Gastroesophageal sphincter (tissue), 4 donors: ENCODE measurements at regions not wholly inside any gene's neighbourhood (a gene's known extent, or its start where the extent isn't known, plus 50 kb on each side); places are given as distances from the start of the nearest gene placed in this dataset.

ENCODE experiments used
- ATAC-seq: fragments of 150-250 bp; one replicate; pipeline ENCODE4 v1.9.1; 2016; ENCODE audit warnings: mild to moderate bottlenecking, moderate library complexity
- H3K27ac ChIP-seq, 4 donors: fragments of 200-600 bp; sonication (generic) in 3 of 4; 1 replicate in 3 of 4; 2 replicates in 1 of 4; pipeline ENCODE4 v1.5.1; 2016 to 2019
- H3K27me3 ChIP-seq: fragments of 200-600 bp; sonication (generic); one replicate; pipeline ENCODE4 v1.5.1; 2019
- H3K36me3 ChIP-seq, 2 donors: fragments of 200-600 bp; sonication (generic); one replicate each; pipeline ENCODE4 v1.5.1; 2019; ENCODE audit warnings: control low read depth in 1 of 2
- H3K4me1 ChIP-seq, 3 donors: fragments of 200-600 bp; sonication (generic); 1 replicate in 2 of 3; 2 replicates in 1 of 3; pipeline ENCODE4 v1.5.1; 2016 to 2019; ENCODE audit warnings: control low read depth in 2 of 3
- H3K4me3 ChIP-seq, 2 donors: fragments of 200-600 bp; sonication (generic); one replicate each; pipeline ENCODE4 v1.5.1; 2019; ENCODE audit warnings: mild to moderate bottlenecking in 1 of 2, moderate library complexity in 1 of 2
- H3K9me3 ChIP-seq, 3 donors: fragments of 200-600 bp; sonication (generic); one replicate each; pipeline ENCODE4 v1.5.1; 2017 to 2019; ENCODE audit warnings: control low read depth in 2 of 3
- CTCF ChIP-seq, 4 experiments: fragments of 200-600 bp in 2 of 4; fragments of 450-650 bp in 2 of 4; sonication (generic) in 1 of 4; IDR thresholded peaks; one replicate each; pipeline ENCODE4 v1.5.1; 2017 to 2019; ENCODE audit warnings: antibody characterized with exemption in 4 of 4, mild to moderate bottlenecking in 2 of 4, moderate library complexity in 2 of 4
- EP300 ChIP-seq: sonication (generic); formaldehyde crosslinking; IDR thresholded peaks from one replicate; pipeline ENCODE4 v1.6.1; 2017; ENCODE audit warnings: antibody characterized with exemption, mild to moderate bottlenecking
- POLR2A ChIP-seq, 2 donors: fragments of 450-650 bp; IDR thresholded peaks; one replicate each; pipeline ENCODE4 v1.6.1; 2017; ENCODE audit warnings: antibody characterized with exemption in 2 of 2, mild to moderate bottlenecking in 2 of 2, moderate library complexity in 1 of 2
- POLR2AphosphoS5 ChIP-seq: sonication (generic); formaldehyde crosslinking; IDR thresholded peaks from one replicate; pipeline ENCODE4 v1.6.1; 2017; ENCODE audit warnings: antibody characterized with exemption
- WGBS, 2 donors: methylation state at CpG; one replicate each; pipeline ENCODE4 v1.1.5; 2018; ENCODE audit warnings: low coverage in 1 of 2; 5-methylcytosine and 5-hydroxymethylcytosine counted together

GRCh38 chr18:35789543-35789942 lies 182.9 kb upstream of the RMP24 start:
- Histone ChIP-seq H3K27ac (no peak overlapping the region), H3K27me3 (no peaks in the 10 kb centered on the region), H3K4me3 (no peak overlapping the region), H3K36me3 (no peaks in the 10 kb centered on the region), H3K9me3 (no peaks in the 10 kb centered on the region), H3K4me1 (no peaks in the 10 kb centered on the region)
- TF ChIP-seq POLR2AphosphoS5, result no peak
- TF ChIP-seq CTCF (IDR thresholded peaks at IDR 0.05), result no peak
- no peak for TF ChIP-seq POLR2A (IDR thresholded peaks at IDR 0.05)
- TF ChIP-seq EP300, result no peak
- 83 to 94% methylated on average over 2 of the region's 2 CpGs for WGBS, 2 donors
- ATAC-seq, result no peak

- no peaks in the 10 kb centered on the region for H3K27me3 ChIP-seq
- H3K27ac ChIP-seq, result no peak overlapping the region
- no peak for TF ChIP-seq CTCF (IDR thresholded peaks at IDR 0.05)
- no peak for TF ChIP-seq POLR2AphosphoS5
- TF ChIP-seq EP300, result no peak
- no peak for TF ChIP-seq POLR2A (IDR thresholded peaks at IDR 0.05)
- no peak for ATAC-seq
- H3K4me1 ChIP-seq, result no peaks in the 10 kb centered on the region
- H3K36me3 ChIP-seq, result no peaks in the 10 kb centered on the region
- H3K4me3 ChIP-seq, result no peak overlapping the region
- WGBS, 2 donors, result 0 to 9% methylated on average over 1 of the region's 1 CpG
- no peaks in the 10 kb centered on the region for H3K9me3 ChIP-seq
Observed at GRCh38 chr18:35797948-35798347, 174.5 kb upstream of the RMP24 start.

- ATAC-seq, result no peak
Observed at GRCh38 chr18:35803551-35803950, 168.9 kb upstream of the RMP24 start.

GRCh38 chr18:35804377-35804776 lies 168.1 kb upstream of the RMP24 start:
- Histone ChIP-seq H3K36me3 (no peaks in the 10 kb centered on the region), H3K4me1 (no peaks in the 10 kb centered on the region), H3K27ac (no peak overlapping the region), H3K4me3 (no peak overlapping the region), H3K27me3 (no peaks in the 10 kb centered on the region), H3K9me3 (no peaks in the 10 kb centered on the region)
- WGBS, 2 donors, result 76 to 87% methylated on average over 2 of the region's 2 CpGs
- TF ChIP-seq POLR2A (IDR thresholded peaks at IDR 0.05) (no peak), CTCF (IDR thresholded peaks at IDR 0.05) (no peak), EP300 (no peak), POLR2AphosphoS5 (no peak)
- ATAC-seq, result no peak

More at GRCh38 chr18:35803551-35803950, 168.9 kb upstream of the RMP24 start:
- Histone ChIP-seq H3K27ac (no peak overlapping the region), H3K27me3 (no peaks in the 10 kb centered on the region), H3K4me1 (no peaks in the 10 kb centered on the region), H3K9me3 (no peaks in the 10 kb centered on the region), H3K36me3 (no peaks in the 10 kb centered on the region), H3K4me3 (no peak overlapping the region)
- TF ChIP-seq POLR2AphosphoS5 (no peak), CTCF (IDR thresholded peaks at IDR 0.05) (no peak), EP300 (no peak), POLR2A (IDR thresholded peaks at IDR 0.05) (no peak)
- 14% methylated on average over 1 of the region's 1 CpG; no CpG with 5 or more reads in 1 of the 2 donors for WGBS, 2 donors

GRCh38 chr18:35807811-35808335 lies 164.6 kb upstream of the RMP24 start:
- WGBS, 2 donors, result 31% methylated on average over 1 of the region's 2 CpGs; no CpG with 5 or more reads in 1 of the 2 donors
- no peaks in the 10 kb centered on the region for H3K36me3 ChIP-seq
- no peak overlapping the region for H3K27ac ChIP-seq
- TF ChIP-seq CTCF (IDR thresholded peaks at IDR 0.05) (no peak), EP300 (no peak), POLR2AphosphoS5 (no peak), POLR2A (IDR thresholded peaks at IDR 0.05) (no peak)
- H3K4me1 ChIP-seq, result no peaks in the 10 kb centered on the region
- H3K27me3 ChIP-seq, result no peaks in the 10 kb centered on the region
- no peak for ATAC-seq
- no peak overlapping the region for H3K4me3 ChIP-seq
- H3K9me3 ChIP-seq, result no peaks in the 10 kb centered on the region
